Activated CD4-positive, alpha-beta T cell treated with anti-CD3 and anti-CD28 coated beads, Interleukin-2, amount 50 U/mL, for 24 hours (primary cell): ENCODE measurements at regions not wholly inside any gene's neighbourhood (a gene's known extent, or its start where the extent isn't known, plus 50 kb on each side); places are given as distances from the start of the nearest gene placed in this dataset.

Experiments used
- DNase-seq, 2 donors: peaks; one replicate each; pipeline ENCODE4 v3.0.0-alpha.2; 2020; ENCODE audit warnings: low read depth in 1 of 2, low spot score in 1 of 2

- DNase-seq, result no peak
These were observed 109.5 kb upstream of the SLC28A3 start for GRCh38 chr9:84450029-84450428.

- DNase-seq, result no peak
These were observed 116.0 kb upstream of the SLC28A3 start for GRCh38 chr9:84456527-84456926.

GRCh38 chr9:84460695-84461094, 120.1 kb upstream of the SLC28A3 start:
- DNase-seq, result no peak

- no peak for DNase-seq
These were observed 122.7 kb upstream of the SLC28A3 start for GRCh38 chr9:84463272-84463671.

- DNase-seq, result no peak
These were observed 126.2 kb upstream of the SLC28A3 start for GRCh38 chr9:84466580-84467285.

GRCh38 chr9:84471816-84472215, 131.3 kb upstream of the SLC28A3 start:
- DNase-seq, result no peak

- DNase-seq, result no peak
These were observed 138.4 kb upstream of the SLC28A3 start for GRCh38 chr9:84478996-84479395.

- DNase-seq, result no peak
These were observed 139.5 kb upstream of the SLC28A3 start for GRCh38 chr9:84480071-84480470.

GRCh38 chr9:84481231-84481630, 140.7 kb upstream of the SLC28A3 start:
- DNase-seq, result no peak

- DNase-seq, result no peak
These were observed 141.2 kb upstream of the SLC28A3 start for GRCh38 chr9:84481636-84482218.

- no peak for DNase-seq
These were observed 142.0 kb upstream of the SLC28A3 start for GRCh38 chr9:84482607-84483006.

GRCh38 chr9:84484172-84484571, 143.6 kb upstream of the SLC28A3 start:
- DNase-seq, result no peak

GRCh38 chr9:84485539-84485938, 145.0 kb upstream of the SLC28A3 start:
- no peak for DNase-seq

- DNase-seq, result no peak
These were observed 146.1 kb upstream of the SLC28A3 start for GRCh38 chr9:84486663-84487062.

- DNase-seq, result no peak
These were observed 149.8 kb upstream of the SLC28A3 start for GRCh38 chr9:84490206-84490841.

- no peak for DNase-seq
These were observed 150.3 kb upstream of the SLC28A3 start for GRCh38 chr9:84490842-84491325.

GRCh38 chr9:84492366-84493159, 152.0 kb upstream of the SLC28A3 start:
- no peak for DNase-seq

- DNase-seq, result no peak
These were observed 152.9 kb upstream of the SLC28A3 start for GRCh38 chr9:84493284-84493947.

GRCh38 chr9:84499969-84500582, 159.5 kb upstream of the SLC28A3 start:
- DNase-seq, result no peak

- DNase-seq, result no peak
These were observed 160.3 kb upstream of the SLC28A3 start for GRCh38 chr9:84500826-84501225.

- no peak for DNase-seq
These were observed 161.0 kb upstream of the SLC28A3 start for GRCh38 chr9:84501587-84501986.
